GM18505 (cell line): ENCODE measurements at regions not wholly inside any gene's neighbourhood (a gene's known extent, or its start where the extent isn't known, plus 50 kb on each side); places are given as distances from the start of the nearest gene placed in this dataset.

ENCODE experiments used
- ATAC-seq: cut with Tn5 transposase; IDR thresholded peaks from one replicate; pipeline ENCODE4 v1.9.1; 2021; ENCODE audit not compliant: unreplicated experiment
- POLR2A ChIP-seq: IDR thresholded peaks from 4 replicates; pipeline ENCODE4 v1.6.1; 2011; ENCODE audit warnings: borderline replicate concordance; ENCODE audit not compliant: insufficient read depth, insufficient read length; ENCODE audit errors: extremely low read depth

- TF ChIP-seq POLR2A, result no peak
- ATAC-seq, result no peak
Observed at GRCh38 chr5:103801681-103802080, 239.1 kb upstream of the NUDT12 start.

GRCh38 chr5:103800741-103801495, 238.3 kb upstream of the NUDT12 start:
- TF ChIP-seq POLR2A, result no peak
- ATAC-seq, result no peak

GRCh38 chr5:103793595-103794182, 231.1 kb upstream of the NUDT12 start:
- no peak for TF ChIP-seq POLR2A
- ATAC-seq, result no peak

- TF ChIP-seq POLR2A, result no peak
- ATAC-seq, result no peak
Observed at GRCh38 chr5:103785569-103785968, 223.0 kb upstream of the NUDT12 start.

GRCh38 chr5:103783669-103784068, 221.1 kb upstream of the NUDT12 start:
- no peak for TF ChIP-seq POLR2A
- no peak for ATAC-seq

- no peak for TF ChIP-seq POLR2A
- no peak for ATAC-seq
Observed at GRCh38 chr5:103780794-103781193, 218.2 kb upstream of the NUDT12 start.

- TF ChIP-seq POLR2A, result no peak
- ATAC-seq, result no peak
Observed at GRCh38 chr5:103774721-103775120, 212.1 kb upstream of the NUDT12 start.

- ATAC-seq, result no peak
- TF ChIP-seq POLR2A, result no peak
Observed at GRCh38 chr5:103772248-103772647, 209.7 kb upstream of the NUDT12 start.

- no peak for ATAC-seq
- TF ChIP-seq POLR2A, result no peak
Observed at GRCh38 chr5:103764403-103764802, 201.8 kb upstream of the NUDT12 start.

- ATAC-seq, result no peak
- TF ChIP-seq POLR2A, result no peak
Observed at GRCh38 chr5:103758996-103759395, 196.4 kb upstream of the NUDT12 start.

- TF ChIP-seq POLR2A, result no peak
- no peak for ATAC-seq
Observed at GRCh38 chr5:103755974-103756373, 193.4 kb upstream of the NUDT12 start.

GRCh38 chr5:103745353-103746065, 182.9 kb upstream of the NUDT12 start:
- no peak for TF ChIP-seq POLR2A
- ATAC-seq, result no peak

GRCh38 chr5:103744159-103744558, 181.6 kb upstream of the NUDT12 start:
- no peak for ATAC-seq
- no peak for TF ChIP-seq POLR2A

- TF ChIP-seq POLR2A, result no peak
- ATAC-seq, result no peak
Observed at GRCh38 chr5:103743421-103743820, 180.8 kb upstream of the NUDT12 start.
